Right ventricle myocardium inferior (tissue), 1 donor: ENCODE measurements at regions not wholly inside any gene's neighbourhood (a gene's known extent, or its start where the extent isn't known, plus 50 kb on each side); places are given as distances from the start of the nearest gene placed in this dataset.

Experiments
- ATAC-seq: fragments of 200-7000 bp; cut with Tn5 transposase; one replicate; pipeline ENCODE4 v1.9.1; 2020; ENCODE audit warnings: mild to moderate bottlenecking, moderate library complexity
- DNase-seq: peaks from one replicate; pipeline ENCODE4 v3.0.0; 2021; ENCODE audit errors: missing footprints
- intact Hi-C: fragments of 100-400 bp; cut with DNase I; formaldehyde crosslinking; loops from one replicate; pipeline ENCODE4 v1.11.0; 2022
- donor health status: DM: no; HTN: yes; CAD: no; lungs with severe emphysema.

GRCh38 chr6:8279041-8279805 is 156.1 kb downstream of the SLC35B3 start:
- ATAC-seq (no peak), DNase-seq (no peak)
- intact Hi-C loops = no loop called here

DNA sequence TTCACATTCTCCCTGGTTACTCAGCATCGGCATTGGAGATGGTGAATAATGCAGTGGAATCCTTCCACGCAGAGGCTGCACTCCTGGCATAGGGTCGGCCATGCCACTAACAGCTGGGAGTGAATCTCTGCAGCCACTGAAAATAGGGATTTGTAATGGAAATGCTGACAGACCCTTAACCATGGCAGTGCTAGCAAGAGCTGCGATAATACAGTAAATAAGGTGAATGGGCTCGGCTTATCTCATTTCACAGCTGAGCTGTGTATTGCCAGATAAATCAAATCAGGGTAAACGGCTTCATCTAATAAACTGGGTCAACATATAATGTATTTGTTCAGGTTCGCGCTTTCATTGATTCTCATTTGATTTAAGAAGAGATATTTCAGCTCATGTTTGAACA is 156.8 kb downstream of the SLC35B3 start:
- intact Hi-C loops = no loop called here
- DNase-seq (no peak), ATAC-seq (no peak)

GRCh38 chr6:8277769-8278168 is 157.6 kb downstream of the SLC35B3 start:
- no peak for DNase-seq
- ATAC-seq = no peak
- intact Hi-C loops = no loop called here

DNA sequence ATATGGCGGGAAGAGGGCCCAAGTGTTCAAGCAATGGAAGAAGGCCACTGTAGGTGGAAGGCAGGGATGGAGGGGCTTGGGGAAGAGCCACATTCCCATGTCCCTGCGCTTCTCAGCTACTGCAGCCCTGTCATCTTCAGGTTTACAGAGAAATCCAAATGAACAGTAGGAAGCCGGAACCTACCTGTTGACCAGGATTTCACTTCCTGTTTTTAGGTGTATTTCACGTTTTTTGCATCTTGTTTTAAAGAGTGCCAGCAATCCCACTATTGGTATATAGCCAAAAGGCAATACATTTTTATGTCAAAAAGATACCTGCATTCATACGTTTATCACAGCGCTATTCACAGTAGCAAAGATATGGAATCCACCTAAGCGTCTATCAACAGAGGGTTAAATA is 159.2 kb downstream of the SLC35B3 start:
- intact Hi-C loops = no loop called here
- ATAC-seq (no peak), DNase-seq (no peak)

DNA sequence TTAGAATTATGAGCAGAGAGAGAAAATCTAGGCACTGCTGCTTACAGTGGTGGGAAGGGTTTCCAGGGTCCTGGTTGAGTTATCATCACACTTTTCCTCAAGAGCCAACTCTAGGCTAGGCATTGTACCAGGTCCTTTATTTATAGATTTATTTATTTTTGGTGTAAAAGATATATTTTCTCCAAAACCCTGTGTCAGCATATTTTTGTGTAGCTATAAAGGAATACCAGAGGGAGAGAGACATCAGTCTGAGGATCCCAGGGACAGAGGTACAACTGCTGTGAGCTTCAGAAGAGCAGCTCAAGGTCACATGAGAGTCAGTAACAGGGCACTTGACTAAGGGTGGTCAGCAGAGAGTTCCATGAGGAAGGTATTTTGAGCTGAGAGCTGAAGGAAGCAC is 159.7 kb downstream of the SLC35B3 start:
- DNase-seq (no peak), ATAC-seq (no peak)
- intact Hi-C loops = no loop called here

- intact Hi-C loops = no loop called here
- DNase-seq = no peak
- no peak for ATAC-seq
Observed at GRCh38 chr6:8274226-8274625, 161.1 kb downstream of the SLC35B3 start.

GRCh38 chr6:8269872-8270454 is 165.4 kb downstream of the SLC35B3 start:
- intact Hi-C loops = no loop called here
- DNase-seq = no peak
- ATAC-seq = no peak

DNA sequence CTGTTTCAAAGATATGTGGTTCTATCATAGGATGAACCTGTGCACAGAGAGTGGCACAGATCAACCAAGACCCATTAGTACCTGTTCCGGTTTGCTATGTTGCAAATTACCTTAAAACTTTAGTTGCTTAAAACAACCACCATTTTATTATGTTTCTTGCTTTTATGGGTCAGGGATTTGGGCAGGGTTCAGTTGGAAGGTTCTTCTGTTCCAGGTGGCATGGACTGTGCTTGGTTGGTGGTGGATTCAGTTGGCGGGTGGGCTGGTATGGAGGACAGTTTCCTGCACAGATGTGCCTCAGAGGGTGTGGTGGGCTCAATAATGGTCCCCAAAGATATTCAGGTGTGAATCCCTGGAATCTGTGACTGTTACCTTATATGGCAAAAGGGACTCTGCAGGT is 166.3 kb downstream of the SLC35B3 start:
- ATAC-seq (no peak), DNase-seq (no peak)
- intact Hi-C loops = no loop called here

- intact Hi-C loops = no loop called here
Observed at GRCh38 chr6:8268606-8269005, 166.3 kb upstream of the EEF1E1 start.

DNA sequence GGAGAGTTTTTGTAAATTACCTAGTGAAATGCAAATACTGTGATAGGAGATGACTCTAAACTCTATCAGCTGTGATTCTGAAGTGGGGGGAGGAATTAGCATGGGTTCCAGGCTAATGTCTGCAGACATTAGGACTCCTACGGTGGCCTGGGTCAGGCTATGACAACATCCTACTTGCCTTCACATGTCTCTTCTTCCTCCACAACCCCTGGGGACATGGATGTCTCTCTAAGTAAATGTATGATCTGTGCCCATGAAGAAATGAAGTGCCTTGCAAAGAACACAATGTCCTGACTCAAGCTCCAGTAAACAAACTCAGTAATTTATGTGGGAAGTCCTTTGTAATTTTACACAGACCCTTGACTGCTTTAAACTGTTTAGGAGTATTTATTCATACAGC is 165.8 kb upstream of the EEF1E1 start:
- DNase-seq (no peak), ATAC-seq (no peak)
- intact Hi-C loops = no loop called here

More at GRCh38 chr6:8268606-8269005, 166.3 kb upstream of the EEF1E1 start:
- DNase-seq (no peak), ATAC-seq (no peak)

GRCh38 chr6:8260610-8261009 is 158.3 kb upstream of the EEF1E1 start:
- DNase-seq = no peak
- ATAC-seq = no peak
- intact Hi-C loops = no loop called here

- intact Hi-C loops = no loop called here
- no peak for DNase-seq
- ATAC-seq = no peak
Observed at GRCh38 chr6:8246403-8246802, 144.1 kb upstream of the EEF1E1 start.

GRCh38 chr6:8245726-8246125 is 143.4 kb upstream of the EEF1E1 start:
- no peak for ATAC-seq
- intact Hi-C loops = no loop called here
- no peak for DNase-seq

DNA sequence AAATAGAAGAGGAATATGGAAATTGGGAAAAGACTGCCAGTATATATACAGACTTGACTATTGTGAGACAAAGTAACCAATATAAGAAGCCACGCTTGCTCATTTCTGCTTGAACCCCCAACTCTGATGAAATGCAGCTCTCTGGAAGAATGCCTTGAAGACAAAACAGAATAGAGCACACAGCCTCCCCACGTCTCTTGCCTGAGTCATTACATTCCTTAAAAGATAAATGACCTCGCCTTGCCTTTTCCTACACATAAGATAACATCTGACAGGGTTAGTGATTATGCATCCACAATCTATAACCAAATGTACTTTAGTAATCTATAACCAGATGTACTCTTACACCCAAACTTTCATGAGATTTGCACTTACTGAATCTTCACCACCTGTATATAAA is 141.1 kb upstream of the EEF1E1 start:
- intact Hi-C loops = no loop called here
- no peak for DNase-seq
- no peak for ATAC-seq

DNA sequence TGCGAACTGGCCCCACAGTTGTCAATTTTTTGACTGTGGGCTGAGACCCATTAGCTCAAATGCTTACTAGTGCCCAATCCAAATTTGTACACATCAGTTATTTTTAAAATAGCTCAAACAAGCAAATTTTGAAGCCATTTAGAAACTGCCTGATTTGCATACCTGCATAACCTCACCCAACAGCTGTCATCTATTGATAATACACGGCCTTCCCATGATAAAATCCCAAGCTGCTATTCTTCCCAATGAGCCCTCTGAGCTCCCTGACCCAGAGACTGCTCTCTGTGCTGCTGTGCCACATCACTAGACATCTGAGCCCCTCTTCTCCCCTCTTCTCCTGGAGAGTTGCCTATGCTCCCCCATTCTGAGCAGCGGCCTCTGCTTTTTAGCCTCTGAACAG is 140.5 kb upstream of the EEF1E1 start:
- intact Hi-C loops = no loop called here
- no peak for ATAC-seq
- DNase-seq = no peak

DNA sequence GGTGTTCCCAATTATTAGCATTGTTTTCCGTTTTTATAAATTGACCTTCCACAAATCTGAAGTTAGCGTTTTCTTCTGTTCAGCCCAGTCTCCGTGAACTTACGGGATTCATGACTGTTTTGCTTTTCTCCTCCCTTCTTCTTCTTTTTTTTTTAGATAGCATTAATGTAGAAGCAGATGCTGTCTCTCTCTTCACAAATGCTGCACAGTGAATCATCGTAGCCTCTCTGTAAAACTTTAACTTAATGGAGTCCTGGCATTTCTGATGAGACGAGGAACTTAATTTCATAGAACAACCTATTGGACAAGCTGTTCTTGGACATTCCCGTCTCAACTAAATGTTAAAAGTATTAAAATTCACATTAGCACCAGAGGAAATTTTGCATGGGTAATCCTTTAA is 138.0 kb upstream of the EEF1E1 start:
- DNase-seq = no peak
- intact Hi-C loops = no loop called here
- ATAC-seq = no peak

DNA sequence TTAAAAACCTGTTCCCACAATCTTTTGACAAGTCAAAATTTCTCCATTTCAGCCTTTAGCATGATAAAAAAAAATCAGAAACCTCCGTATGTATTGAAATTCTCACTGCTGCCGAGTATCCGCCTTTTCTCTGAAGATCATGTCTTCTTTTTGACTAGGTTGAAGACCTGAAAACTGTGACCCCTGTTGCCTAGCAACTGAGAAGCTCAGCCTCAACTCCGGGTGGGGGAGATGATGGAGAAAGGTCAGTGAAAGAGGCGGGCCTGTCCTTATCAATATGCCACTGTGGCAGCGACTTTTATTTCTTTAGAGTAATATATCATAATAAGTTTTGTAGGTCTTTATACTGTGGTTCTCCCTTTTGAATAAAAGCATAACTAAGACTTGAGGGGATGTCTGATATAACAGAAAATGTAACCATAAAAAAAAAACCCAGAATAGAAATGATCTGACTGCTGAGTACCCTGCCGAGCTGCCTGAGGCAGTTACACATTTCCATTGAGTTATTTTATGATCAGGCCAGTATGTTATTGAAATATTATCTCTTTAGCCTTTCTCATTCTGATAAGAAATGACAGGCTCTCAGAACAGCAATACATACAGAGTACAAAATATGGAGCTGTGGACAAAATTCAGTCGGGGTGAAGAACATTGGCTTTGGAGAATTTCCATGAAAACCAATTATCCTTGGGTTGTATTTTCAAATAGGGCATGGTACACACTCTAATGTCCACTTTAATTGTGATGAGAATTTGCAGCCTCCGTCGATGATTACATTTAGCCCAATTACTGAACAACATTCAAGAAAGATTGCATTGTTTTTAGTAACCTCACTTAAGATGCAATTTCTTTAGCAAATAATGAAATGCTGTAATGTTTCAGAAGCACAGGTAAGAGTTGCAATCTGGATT is 136.7 kb upstream of the EEF1E1 start:
- DNase-seq (no peak), ATAC-seq (no peak)
- intact Hi-C loops = no loop called here

- intact Hi-C loops = no loop called here
- DNase-seq (no peak), ATAC-seq (no peak)
Observed at GRCh38 chr6:8237668-8238067, 135.3 kb upstream of the EEF1E1 start.

GRCh38 chr6:8236956-8237355 is 134.6 kb upstream of the EEF1E1 start:
- no peak for DNase-seq
- intact Hi-C loops = no loop called here
- no peak for ATAC-seq

GRCh38 chr6:8234321-8234720 is 132.0 kb upstream of the EEF1E1 start:
- ATAC-seq = no peak

More at GRCh38 chr6:8234321-8234720, 132.0 kb upstream of the EEF1E1 start:
- DNase-seq = no peak
- intact Hi-C loops = no loop called here
